Parathyroid adenoma (tissue), 2 donors: ENCODE measurements at regions not wholly inside any gene's neighbourhood (a gene's known extent, or its start where the extent isn't known, plus 50 kb on each side); places are given as distances from the start of the nearest gene placed in this dataset.

Source experiments
- H2AFZ ChIP-seq: fragments of 300-600 bp; sonication (generic); one replicate; pipeline ENCODE4 v1.7.0; 2017; ENCODE audit warnings: antibody characterized with exemption, mild to moderate bottlenecking
- H3K27ac ChIP-seq: fragments of 300-600 bp; sonication (generic); one replicate; pipeline ENCODE4 v1.7.0; 2017
- H3K27me3 ChIP-seq: fragments of 300-600 bp; sonication (generic); one replicate; pipeline ENCODE4 v1.7.0; 2017; ENCODE audit warnings: low read length; ENCODE audit not compliant: control insufficient read depth, insufficient read depth
- H3K36me3 ChIP-seq: fragments of 300-600 bp; sonication (generic); one replicate; pipeline ENCODE4 v1.7.0; 2017; ENCODE audit warnings: low read length; ENCODE audit not compliant: control insufficient read depth, insufficient read depth
- H3K4me1 ChIP-seq: fragments of 300-600 bp; sonication (generic); one replicate; pipeline ENCODE4 v1.7.0; 2017; ENCODE audit warnings: control low read depth
- H3K4me2 ChIP-seq: fragments of 300-600 bp; sonication (generic); one replicate; pipeline ENCODE4 v1.7.0; 2017; ENCODE audit warnings: low read length
- H3K4me3 ChIP-seq: fragments of 300-600 bp; sonication (generic); one replicate; pipeline ENCODE4 v1.7.0; 2017; ENCODE audit warnings: low read depth, low read length
- H3K79me2 ChIP-seq: fragments of 300-600 bp; sonication (generic); one replicate; pipeline ENCODE4 v1.7.0; 2017; ENCODE audit warnings: control low read depth
- H3K9ac ChIP-seq: fragments of 300-600 bp; sonication (generic); one replicate; pipeline ENCODE4 v1.7.0; 2017; ENCODE audit warnings: mild to moderate bottlenecking
- H3K9me3 ChIP-seq: fragments of 300-600 bp; sonication (generic); one replicate; pipeline ENCODE4 v1.7.0; 2017; ENCODE audit warnings: low read length; ENCODE audit not compliant: control insufficient read depth
- CTCF ChIP-seq: fragments of 300-600 bp; sonication (generic); IDR thresholded peaks from one replicate; pipeline ENCODE4 v1.7.0; 2017; ENCODE audit warnings: antibody characterized with exemption, mild to moderate bottlenecking
- donor health status: primary hyperparathyroidism.

DNA sequence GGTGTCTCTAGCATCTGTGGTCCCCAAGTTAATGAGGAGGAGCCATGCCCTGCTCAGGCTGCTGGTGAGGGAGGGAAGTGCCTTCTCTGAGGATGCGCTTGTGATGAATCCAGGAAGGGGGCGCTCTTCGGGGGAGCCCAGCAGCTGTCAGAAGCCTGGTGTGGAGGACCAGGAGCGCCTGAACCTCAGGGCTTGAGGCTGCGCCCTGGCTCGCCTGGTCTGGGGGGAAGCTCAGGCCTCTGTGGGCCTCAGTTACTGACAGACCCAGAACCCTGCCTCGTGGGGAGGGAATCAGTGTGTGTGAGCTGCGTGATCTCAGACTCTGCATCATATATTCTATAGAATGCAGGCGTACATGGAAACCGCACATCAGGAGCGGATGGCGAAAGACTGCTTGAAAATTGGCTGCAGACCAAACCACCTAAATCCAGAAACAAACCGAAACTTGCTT, 126.1 kb downstream of the SEC14L1 start:
- Histone ChIP-seq H3K9me3 (no peaks in the 10 kb centered on the region), H2AFZ (no peak overlapping the region), H3K4me2 (no peak overlapping the region), H3K27me3 (no peaks in the 10 kb centered on the region), H3K79me2 (no peaks in the 10 kb centered on the region), H3K27ac (no peak overlapping the region), H3K4me3 (no peak overlapping the region), H3K9ac (no peak overlapping the region), H3K36me3 (no peaks in the 10 kb centered on the region), H3K4me1 (peaks cover 13% of the 10 kb centered on the region)
- TF ChIP-seq CTCF = no peak

DNA sequence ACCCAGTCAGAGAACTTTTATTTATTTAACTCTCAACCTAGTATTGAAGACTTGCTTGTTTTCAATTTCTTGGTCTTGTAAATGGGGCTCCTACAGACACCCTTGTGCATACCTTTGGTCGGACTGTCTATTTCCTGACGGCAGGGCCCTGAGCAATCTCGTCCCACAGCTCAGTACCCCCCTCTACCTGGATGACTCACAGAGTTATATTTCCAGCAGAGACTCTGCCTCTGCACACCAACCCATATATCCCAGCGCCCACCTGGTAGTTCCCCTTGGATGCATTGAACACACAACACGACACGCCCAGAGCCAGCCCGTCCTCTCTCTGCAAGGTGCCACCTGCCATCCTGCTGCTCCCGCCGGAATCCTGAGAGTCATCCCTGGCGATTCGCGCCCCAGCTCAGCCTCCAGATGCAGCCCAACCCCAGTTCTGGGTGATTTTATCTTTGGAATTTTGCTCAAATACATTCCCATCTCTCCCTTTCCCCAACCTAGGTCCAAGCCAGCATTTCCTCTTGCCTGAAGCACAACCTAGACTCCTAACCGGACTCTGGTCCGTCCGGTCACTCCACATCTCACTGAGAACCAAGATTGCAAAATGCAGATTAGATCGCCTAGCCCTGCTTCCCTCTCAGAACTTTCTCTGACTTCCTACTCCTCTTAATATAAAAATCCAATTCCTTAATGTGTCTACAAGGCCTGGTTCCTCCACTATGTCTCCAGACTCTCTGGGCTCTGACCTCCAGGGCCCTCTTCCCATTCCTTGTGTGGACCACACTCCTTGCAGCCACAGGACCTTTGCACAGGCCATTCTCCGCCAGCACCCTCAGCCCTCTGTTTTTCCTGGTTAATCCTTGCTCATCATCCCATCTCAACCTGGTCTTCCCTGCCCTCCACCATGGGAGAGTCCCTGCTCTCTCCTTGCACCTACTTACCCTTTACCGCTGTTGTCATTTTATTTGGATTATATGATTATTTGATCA, 129.2 kb downstream of the SEC14L1 start:
- Histone ChIP-seq H3K27me3 (no peaks in the 10 kb centered on the region), H3K4me3 (no peak overlapping the region), H3K4me1 (peaks cover 5% of the 10 kb centered on the region), H3K27ac (no peak overlapping the region), H3K36me3 (no peaks in the 10 kb centered on the region), H3K4me2 (no peak overlapping the region), H2AFZ (no peak overlapping the region), H3K79me2 (no peaks in the 10 kb centered on the region), H3K9me3 (no peaks in the 10 kb centered on the region), H3K9ac (no peak overlapping the region)
- no peak for TF ChIP-seq CTCF

GRCh38 chr17:77271411-77271810, 130.6 kb downstream of the SEC14L1 start:
- no peaks in the 10 kb centered on the region for H3K27me3 ChIP-seq
- H3K4me3 ChIP-seq = no peak overlapping the region
- H3K79me2 ChIP-seq = no peaks in the 10 kb centered on the region
- TF ChIP-seq CTCF = no peak
- H2AFZ ChIP-seq = no peak overlapping the region
- H3K9ac ChIP-seq = no peak overlapping the region
- no peaks in the 10 kb centered on the region for H3K9me3 ChIP-seq
- H3K4me2 ChIP-seq = no peak overlapping the region
- no peaks in the 10 kb centered on the region for H3K4me1 ChIP-seq
- no peak overlapping the region for H3K27ac ChIP-seq
- H3K36me3 ChIP-seq = no peaks in the 10 kb centered on the region

- Histone ChIP-seq H2AFZ (no peak overlapping the region), H3K9ac (no peak overlapping the region), H3K4me2 (no peak overlapping the region), H3K79me2 (no peaks in the 10 kb centered on the region), H3K27ac (no peak overlapping the region), H3K27me3 (no peaks in the 10 kb centered on the region), H3K4me3 (no peak overlapping the region), H3K9me3 (no peaks in the 10 kb centered on the region), H3K36me3 (no peaks in the 10 kb centered on the region), H3K4me1 (no peaks in the 10 kb centered on the region)
- no peak for TF ChIP-seq CTCF
Observed at GRCh38 chr17:77273397-77274085, 132.8 kb downstream of the SEC14L1 start.
